HG03196 (cell line): ENCODE measurements at regions not wholly inside any gene's neighbourhood (a gene's known extent, or its start where the extent isn't known, plus 50 kb on each side); places are given as distances from the start of the nearest gene placed in this dataset.
"Not testable (repeated sequence)": the region's sequence is repeated elsewhere in the genome, so short reads cannot be mapped to it uniquely, and the experiment has no call there.

Experiments used
- ATAC-seq: cut with Tn5 transposase; IDR thresholded peaks from one replicate; pipeline ENCODE4 v1.9.1; 2021; ENCODE audit not compliant: unreplicated experiment

- no peak for ATAC-seq
Observed at GRCh38 chr11:35046681-35047080, 92.3 kb upstream of the CD44 start.

DNA sequence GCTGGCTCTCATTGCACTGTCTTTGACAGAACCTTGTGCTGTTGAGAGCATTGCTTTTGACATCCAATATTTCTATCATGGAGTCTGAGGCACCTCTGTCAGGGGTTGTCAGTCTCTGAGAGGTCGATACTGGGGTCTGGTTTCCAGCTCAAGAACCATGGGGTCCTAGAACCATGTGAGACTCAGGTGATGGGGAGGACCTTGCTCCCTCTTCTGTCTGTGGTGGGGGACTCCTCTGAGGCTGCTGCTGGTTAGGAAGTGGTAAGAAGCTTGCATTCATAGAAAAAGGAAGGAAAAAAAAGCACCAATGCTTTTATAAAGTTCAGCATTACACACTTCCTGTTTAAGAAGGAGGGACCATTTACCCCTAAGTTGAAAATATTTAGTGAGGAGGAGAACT is 91.8 kb upstream of the CD44 start:
- ATAC-seq: no peak

- no peak for ATAC-seq
Observed at GRCh38 chr11:35047769-35048168, 91.2 kb upstream of the CD44 start.

- not testable (repeated sequence) for ATAC-seq
Observed at GRCh38 chr11:35048346-35048745, 90.6 kb upstream of the CD44 start.

DNA sequence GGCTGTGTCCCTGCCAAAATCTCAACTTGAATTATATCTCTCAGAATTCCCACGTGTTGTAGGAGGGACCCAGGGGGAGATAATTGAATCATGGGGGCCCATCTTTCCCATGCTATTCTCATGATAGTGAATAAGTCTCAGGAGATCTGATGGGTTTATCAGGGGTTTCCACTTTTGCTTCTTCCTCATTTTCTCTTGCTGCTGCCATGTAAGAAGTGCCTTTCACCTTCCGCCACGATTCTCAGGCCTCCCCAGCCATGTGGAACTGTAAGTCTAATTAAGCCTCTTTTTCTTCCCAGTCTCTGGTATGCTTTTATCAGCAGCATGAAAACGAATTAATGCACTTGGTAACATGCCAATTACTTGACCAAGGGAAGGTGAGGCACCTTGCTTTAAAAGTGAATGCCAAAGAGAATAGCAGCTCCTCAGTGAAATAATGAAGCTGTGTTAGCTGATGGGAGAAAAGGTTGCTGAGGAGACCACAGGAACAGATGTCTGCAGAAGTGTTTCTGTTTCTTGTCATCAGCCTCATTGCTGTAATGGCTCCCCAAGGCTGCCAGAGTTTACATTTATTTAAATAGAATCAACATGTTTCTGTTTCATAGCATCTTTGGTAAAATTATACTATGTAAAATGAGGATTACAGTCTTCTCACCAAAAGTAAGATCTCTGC is 89.0 kb upstream of the CD44 start:
- ATAC-seq: no peak

- ATAC-seq: no peak
Observed at GRCh38 chr11:35050541-35050995, 88.4 kb upstream of the CD44 start.

DNA sequence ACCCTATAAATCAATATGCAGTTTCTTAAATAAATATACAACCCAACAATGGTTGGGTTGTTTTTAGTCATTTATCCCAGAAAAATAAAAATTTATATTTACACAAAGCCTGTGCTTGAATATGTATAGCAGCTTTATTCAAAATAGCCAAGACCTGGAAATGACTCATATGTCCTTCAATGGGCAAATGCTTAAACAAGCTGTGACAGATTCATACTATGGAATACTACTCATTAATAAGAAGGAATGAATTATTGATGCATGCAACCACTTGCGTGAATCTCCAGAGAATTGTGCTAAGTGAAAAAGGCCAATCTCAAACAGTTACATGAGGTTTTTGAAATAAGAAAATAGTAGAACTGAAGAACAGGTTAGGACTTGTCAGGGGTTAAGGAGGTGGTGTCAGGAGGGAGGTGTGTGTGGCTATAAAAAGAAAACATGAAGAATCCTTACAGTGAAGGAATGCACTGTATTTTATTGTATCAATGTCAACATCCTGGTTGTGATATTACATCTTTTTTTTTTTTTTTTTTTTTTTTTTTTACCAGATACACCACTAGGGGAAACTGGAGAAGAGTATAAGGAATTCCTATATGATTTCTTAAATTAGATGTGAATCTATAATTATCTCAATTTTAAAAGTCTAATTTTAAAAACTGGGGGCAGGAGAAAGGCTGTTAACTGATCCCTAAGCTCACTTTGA is 82.4 kb upstream of the CD44 start:
- ATAC-seq: no peak

DNA sequence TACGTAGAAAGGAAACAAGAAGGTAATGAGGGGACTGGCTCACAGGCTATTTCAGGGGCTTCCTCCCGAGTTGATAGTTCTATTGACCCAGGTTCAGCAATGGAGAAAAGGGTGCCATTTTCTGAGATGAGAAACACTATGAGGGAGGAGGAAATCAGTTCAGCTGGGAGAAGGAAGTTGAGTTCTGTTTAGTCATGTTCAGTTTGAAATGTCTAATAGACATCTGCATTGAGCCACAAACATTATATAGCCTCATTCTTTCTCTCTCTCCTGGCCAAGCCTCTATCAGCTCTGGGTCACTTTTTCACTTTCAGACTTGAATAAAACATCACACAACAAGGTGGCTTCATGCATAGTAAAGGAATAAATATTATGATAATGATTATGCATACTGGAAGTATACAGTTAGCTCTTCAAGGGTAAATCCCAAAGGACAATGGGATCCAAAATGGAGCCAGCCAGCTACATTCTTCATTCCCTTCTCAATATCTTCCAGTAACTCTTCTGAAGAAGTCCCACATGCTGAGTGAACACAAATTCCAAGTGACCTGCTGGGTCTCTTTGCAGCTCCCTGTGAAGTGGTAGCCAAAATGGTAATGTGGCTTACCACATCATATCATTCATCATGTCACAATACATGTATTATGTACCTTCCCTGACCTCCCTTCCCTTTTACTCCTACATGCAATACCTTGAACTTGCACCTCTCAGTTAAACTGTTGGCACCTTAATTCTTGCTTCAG is 80.9 kb upstream of the CD44 start:
- no peak for ATAC-seq

GRCh38 chr11:35058669-35059434 is 80.1 kb upstream of the CD44 start:
- no peak for ATAC-seq

GRCh38 chr11:35061516-35062440 is 77.2 kb upstream of the CD44 start:
- no peak for ATAC-seq

DNA sequence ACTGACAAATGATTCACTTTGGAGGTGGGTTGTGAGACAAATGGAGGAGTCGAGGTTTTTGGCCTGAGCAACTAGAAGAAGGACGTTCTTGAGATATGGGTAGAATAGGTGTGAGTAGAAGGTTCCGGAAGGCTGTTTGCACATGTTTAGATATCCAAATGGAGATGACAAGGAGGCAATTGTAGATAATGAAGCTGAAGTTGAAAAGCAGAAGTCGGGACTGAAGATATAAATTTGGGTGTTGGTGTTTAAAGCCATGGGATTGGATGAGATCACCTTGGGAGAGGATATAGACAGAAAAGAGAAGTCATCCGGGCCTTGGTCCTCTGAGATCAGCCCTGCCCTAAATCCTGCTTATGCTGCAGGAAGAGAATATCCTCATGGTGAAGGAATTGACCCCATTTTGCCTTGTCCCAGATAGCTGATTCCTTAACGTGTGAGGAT is 75.5 kb upstream of the CD44 start:
- ATAC-seq: no peak

- no peak for ATAC-seq
Observed at GRCh38 chr11:35064114-35064800, 74.7 kb upstream of the CD44 start.

DNA sequence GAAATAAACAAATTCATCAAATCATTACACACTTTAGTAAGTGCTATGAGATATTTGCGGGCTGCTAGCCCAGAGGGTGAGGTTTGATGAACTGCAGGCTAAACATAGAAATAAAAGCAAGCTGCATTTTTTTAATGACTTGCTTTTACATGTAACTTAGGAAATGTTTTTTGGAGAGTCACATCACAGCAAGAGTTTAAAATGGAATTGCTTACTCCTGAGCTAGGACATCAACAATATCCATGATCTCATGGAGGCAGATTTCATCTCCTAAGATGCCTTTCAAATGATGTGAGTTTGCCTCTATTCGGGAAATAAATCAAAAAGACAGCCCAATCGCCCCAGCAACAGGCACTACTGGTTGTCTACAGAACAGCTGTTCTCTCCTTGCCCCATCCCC is 73.4 kb upstream of the CD44 start:
- no peak for ATAC-seq

DNA sequence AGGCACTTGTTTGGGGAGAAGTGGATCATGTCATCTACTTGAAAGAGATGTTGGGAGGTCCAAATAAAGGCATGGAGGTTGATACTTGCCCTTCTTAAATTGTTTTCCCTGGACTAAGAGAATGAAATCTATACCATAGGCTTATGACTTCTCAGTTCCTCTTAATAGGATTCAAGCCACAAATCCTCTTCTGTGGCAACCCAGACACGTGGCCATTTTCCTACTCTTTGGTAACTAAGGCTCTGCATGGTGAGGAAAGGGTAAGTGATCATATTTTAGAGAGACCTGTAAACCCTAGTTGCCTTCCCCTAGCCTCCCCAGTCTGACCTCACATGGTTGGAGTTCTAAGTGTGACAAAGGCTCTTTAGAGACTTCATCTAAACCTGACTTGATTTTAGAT is 72.9 kb upstream of the CD44 start:
- no peak for ATAC-seq

DNA sequence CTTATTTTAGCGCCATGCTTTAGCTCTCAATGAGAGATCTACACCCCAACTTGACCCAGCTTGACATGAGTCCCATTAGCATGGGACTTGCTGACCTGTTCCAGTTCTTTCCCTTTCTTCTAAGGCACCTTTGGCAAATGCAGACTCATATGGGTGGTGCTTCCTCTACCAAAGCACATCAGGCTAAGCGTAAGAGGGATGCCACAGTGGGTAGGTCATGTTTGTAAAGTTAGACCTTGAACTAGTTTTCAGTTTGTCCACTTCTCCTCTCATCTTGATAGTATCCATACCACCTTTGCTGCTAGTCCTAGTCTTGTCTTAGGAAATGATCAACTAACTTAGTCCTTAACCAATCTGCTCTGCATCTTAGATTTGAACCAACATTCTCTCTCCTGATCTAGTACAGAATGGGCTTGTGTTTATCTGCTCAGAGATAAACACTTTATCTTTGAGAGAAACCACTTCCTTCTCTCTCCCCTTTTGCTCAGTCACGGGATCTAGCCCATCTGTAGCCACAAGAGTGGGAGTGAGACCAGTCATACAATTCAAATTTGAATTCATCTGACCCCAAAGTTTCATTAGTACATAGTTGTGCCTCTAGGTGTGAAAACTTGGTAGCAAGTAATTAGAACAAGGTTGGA is 72.1 kb upstream of the CD44 start:
- no peak for ATAC-seq

DNA sequence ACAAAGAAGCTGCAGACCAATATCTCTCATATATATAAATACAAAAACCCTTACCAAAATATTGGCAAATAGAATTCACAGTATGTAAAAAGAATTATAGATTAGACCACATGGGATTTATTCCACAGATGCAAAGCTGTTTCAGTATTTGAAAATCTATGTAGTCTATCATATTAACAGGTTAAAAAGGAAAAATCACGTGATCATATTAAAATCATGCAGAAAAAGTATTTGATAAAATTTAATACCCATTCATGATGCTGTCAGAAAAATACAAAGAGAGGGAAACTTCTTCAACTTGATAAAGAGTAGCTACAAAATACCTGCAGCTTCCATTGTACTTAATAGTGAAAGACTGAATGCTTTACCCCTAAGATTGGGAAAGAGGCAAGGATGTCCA is 67.2 kb upstream of the CD44 start:
- ATAC-seq: no peak

DNA sequence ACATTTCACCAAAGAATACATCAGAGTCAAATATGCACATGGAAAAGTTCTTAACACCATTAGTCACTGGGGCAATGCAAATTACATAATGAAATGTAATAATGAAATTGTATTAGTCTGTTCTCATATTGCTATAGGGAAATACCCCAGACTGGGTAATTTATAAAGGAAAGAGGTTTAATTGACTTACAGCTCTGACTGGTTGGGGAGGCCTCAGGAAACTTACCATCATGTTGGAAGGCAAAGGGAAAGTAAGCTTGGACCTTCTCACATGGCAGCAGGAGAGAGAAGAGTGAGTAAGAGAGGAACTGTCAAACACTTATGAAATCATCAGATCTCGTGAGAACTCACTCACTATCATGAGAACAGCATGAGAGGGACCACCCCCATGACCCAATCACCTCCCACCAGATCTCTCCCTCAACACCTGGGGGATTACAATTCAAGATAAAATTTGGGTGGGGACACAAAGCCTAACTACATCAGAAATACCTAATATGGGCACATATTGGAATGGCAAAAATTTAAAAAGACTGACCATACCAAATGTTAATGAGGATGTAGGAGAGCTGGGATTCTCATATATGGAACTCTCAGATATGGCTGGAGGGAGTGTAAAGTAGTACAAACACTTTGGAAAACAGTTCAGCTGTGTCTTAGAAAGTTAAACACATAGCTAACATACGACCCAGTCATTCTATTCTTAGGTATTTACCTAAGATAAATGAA is 65.1 kb upstream of the CD44 start:
- no peak for ATAC-seq
